ENCODE measurements at regions not wholly inside any gene's neighbourhood (a gene's known extent, or its start where the extent isn't known, plus 50 kb on each side); places are given as distances from the start of the nearest gene placed in this dataset.

- H2BK120ac ChIP-seq (ENCODE audit: low read depth, low read length) = no peak overlapping the region
- H3K27ac ChIP-seq (ENCODE audit: low read length, poor library complexity, severe bottlenecking) = no peak overlapping the region
- no peak overlapping the region for H3K9ac ChIP-seq (ENCODE audit: low read length)
- no peaks in the 10 kb centered on the region for H3K79me1 ChIP-seq (replicated peaks; ENCODE audit: low read length, poor library complexity, severe bottlenecking)
- H4K91ac ChIP-seq (ENCODE audit: low read length) = no peak overlapping the region
- H3K4me1 ChIP-seq (ENCODE audit: control insufficient read depth, insufficient read depth, low read depth, low read length) = peaks cover 3% of the 10 kb centered on the region
- H3K27me3 ChIP-seq (ENCODE audit: control insufficient read depth in 1 of 2, insufficient read depth in 1 of 2, low read length in 2 of 2) = no peaks in the 10 kb centered on the region
- H3K14ac ChIP-seq (ENCODE audit: low read length in 2 of 2) = no peak overlapping the region
- 96% methylated on average over 5 of the region's 6 CpGs for WGBS
- no peaks in the 10 kb centered on the region for H3K9me3 ChIP-seq (ENCODE audit: control insufficient read depth, low read length)
- no peak overlapping the region for H2BK5ac ChIP-seq (ENCODE audit: low read depth, low read length, poor library complexity, severe bottlenecking)
- H4K8ac ChIP-seq (ENCODE audit: low read length) = no peak overlapping the region
- H2AK5ac ChIP-seq (ENCODE audit: low read length, severe bottlenecking) = no peak overlapping the region
- no peak for DNase-seq
- H3K18ac ChIP-seq (ENCODE audit: low read depth in 1 of 2, low read length in 2 of 2) = no peak overlapping the region
- H3K36me3 ChIP-seq (ENCODE audit: control insufficient read depth in 1 of 2, insufficient read depth in 2 of 2, low read depth in 1 of 2, low read length in 2 of 2) = peaks cover 0 to 73% of the 10 kb centered on the region in 2 experiments
- no peak overlapping the region for H2BK12ac ChIP-seq (ENCODE audit: low read length in 2 of 2)
- no peak overlapping the region for H2AFZ ChIP-seq (ENCODE audit: low read depth, low read length)
- H3K23ac ChIP-seq (ENCODE audit: low read length in 2 of 2) = no peak overlapping the region
- H3K4me3 ChIP-seq (ENCODE audit: insufficient read depth in 1 of 2, low read depth in 1 of 2, low read length in 2 of 2) = no peak overlapping the region
- H3K4me2 ChIP-seq (ENCODE audit: low read length, poor library complexity, severe bottlenecking) = no peak overlapping the region
- H2BK15ac ChIP-seq (ENCODE audit: low read depth, poor library complexity, severe bottlenecking) = no peak overlapping the region
- H3K4ac ChIP-seq (ENCODE audit: low read depth in 1 of 2, low read length in 2 of 2) = no peak overlapping the region
Measured at GRCh38 chr14:95426116-95426475, 90.4 kb downstream of the SYNE3 start.

DNA sequence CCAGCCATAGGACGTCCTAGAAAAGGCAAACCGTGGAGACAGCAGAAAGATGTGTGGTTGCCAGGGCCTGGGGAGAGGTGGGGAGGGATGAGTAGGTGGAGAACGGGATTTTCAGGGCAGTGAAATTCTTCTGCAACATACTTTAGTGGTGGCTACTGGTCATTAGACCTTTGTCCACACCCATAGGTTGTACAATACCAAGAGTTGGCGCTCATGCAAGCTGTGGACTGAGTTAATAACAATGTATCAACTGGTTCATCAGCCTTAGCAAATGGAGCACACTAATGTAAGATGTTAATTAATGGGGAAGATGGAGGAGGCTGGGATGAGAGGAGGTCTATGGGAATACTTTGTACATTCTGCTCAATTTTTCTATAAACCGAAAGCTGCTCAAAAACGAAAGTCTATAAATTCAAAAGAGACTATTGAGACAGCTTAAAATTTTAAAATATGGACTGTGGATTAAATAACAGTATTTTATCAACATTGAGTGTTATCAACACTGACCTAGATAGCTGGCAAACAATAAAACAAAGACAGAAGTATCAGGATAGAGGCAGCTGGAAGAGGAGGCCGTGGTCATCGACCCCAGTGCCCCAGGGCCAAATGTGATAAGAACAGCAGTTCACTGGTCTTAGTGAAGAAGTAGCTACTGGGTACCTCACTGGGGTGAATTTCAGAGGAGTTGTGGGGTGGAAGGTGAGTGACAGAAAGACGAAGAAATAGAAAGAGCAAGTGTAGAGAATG, 90.9 kb downstream of the SYNE3 start:
- DNase-seq = no peak
- H4K8ac ChIP-seq (ENCODE audit: low read length) = no peak overlapping the region
- H2BK120ac ChIP-seq (ENCODE audit: low read depth, low read length) = no peak overlapping the region
- no peaks in the 10 kb centered on the region for H3K79me1 ChIP-seq (replicated peaks; ENCODE audit: low read length, poor library complexity, severe bottlenecking)
- H2AK5ac ChIP-seq (ENCODE audit: low read length, severe bottlenecking) = no peak overlapping the region
- no peak overlapping the region for H3K4me2 ChIP-seq (ENCODE audit: low read length, poor library complexity, severe bottlenecking)
- no peak overlapping the region for H3K4ac ChIP-seq (ENCODE audit: low read depth in 1 of 2, low read length in 2 of 2)
- H4K91ac ChIP-seq (ENCODE audit: low read length) = no peak overlapping the region
- 92% methylated on average over 7 of the region's 9 CpGs for WGBS
- H3K23ac ChIP-seq (ENCODE audit: low read length in 2 of 2) = no peak overlapping the region
- H3K36me3 ChIP-seq (ENCODE audit: control insufficient read depth in 1 of 2, insufficient read depth in 2 of 2, low read depth in 1 of 2, low read length in 2 of 2) = peaks cover 0 to 74% of the 10 kb centered on the region in 2 experiments
- H3K27ac ChIP-seq (ENCODE audit: low read length, poor library complexity, severe bottlenecking) = no peak overlapping the region
- H3K9me3 ChIP-seq (ENCODE audit: control insufficient read depth, low read length) = no peaks in the 10 kb centered on the region
- no peak overlapping the region for H3K14ac ChIP-seq (ENCODE audit: low read length in 2 of 2)
- no peak overlapping the region for H3K4me3 ChIP-seq (ENCODE audit: insufficient read depth in 1 of 2, low read depth in 1 of 2, low read length in 2 of 2)
- H2AFZ ChIP-seq (ENCODE audit: low read depth, low read length) = no peak overlapping the region
- no peak overlapping the region for H3K9ac ChIP-seq (ENCODE audit: low read length)
- H3K27me3 ChIP-seq (ENCODE audit: control insufficient read depth in 1 of 2, insufficient read depth in 1 of 2, low read length in 2 of 2) = no peaks in the 10 kb centered on the region
- peaks cover 2% of the 10 kb centered on the region for H3K4me1 ChIP-seq (ENCODE audit: control insufficient read depth, insufficient read depth, low read depth, low read length)
- H2BK12ac ChIP-seq (ENCODE audit: low read length in 2 of 2) = no peak overlapping the region
- no peak overlapping the region for H2BK15ac ChIP-seq (ENCODE audit: low read depth, poor library complexity, severe bottlenecking)
- H2BK5ac ChIP-seq (ENCODE audit: low read depth, low read length, poor library complexity, severe bottlenecking) = no peak overlapping the region
- no peak overlapping the region for H3K18ac ChIP-seq (ENCODE audit: low read depth in 1 of 2, low read length in 2 of 2)

DNA sequence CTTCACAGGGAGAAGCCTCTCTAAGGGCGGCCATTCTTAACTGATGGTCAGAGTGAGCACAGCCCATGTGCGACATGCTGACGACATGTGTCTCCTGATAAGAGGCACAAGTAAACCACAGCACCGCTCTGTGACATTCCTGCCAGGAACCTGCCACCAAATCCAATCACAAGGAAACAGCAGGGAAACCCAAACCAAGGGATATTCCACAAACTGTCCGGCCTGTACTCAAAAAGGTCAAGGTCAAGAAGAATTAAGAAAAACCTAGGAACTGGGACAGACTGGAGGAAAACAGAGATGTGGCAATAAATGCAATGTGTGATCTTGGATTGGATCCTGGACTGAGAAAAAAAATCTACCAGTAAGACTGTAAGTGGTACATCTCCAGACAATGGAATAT, 91.9 kb downstream of the SYNE3 start:
- no peak overlapping the region for H3K14ac ChIP-seq (ENCODE audit: low read length in 2 of 2)
- 91% methylated on average over 5 of the region's 5 CpGs for WGBS
- H2BK12ac ChIP-seq (ENCODE audit: low read length in 2 of 2) = no peak overlapping the region
- H3K9ac ChIP-seq (ENCODE audit: low read length) = no peak overlapping the region
- H2BK5ac ChIP-seq (ENCODE audit: low read depth, low read length, poor library complexity, severe bottlenecking) = no peak overlapping the region
- peaks cover 0 to 75% of the 10 kb centered on the region in 2 experiments for H3K36me3 ChIP-seq (ENCODE audit: control insufficient read depth in 1 of 2, insufficient read depth in 2 of 2, low read depth in 1 of 2, low read length in 2 of 2)
- H3K4me1 ChIP-seq (ENCODE audit: control insufficient read depth, insufficient read depth, low read depth, low read length) = no peaks in the 10 kb centered on the region
- no peaks in the 10 kb centered on the region for H3K9me3 ChIP-seq (ENCODE audit: control insufficient read depth, low read length)
- H3K79me1 ChIP-seq (replicated peaks; ENCODE audit: low read length, poor library complexity, severe bottlenecking) = no peaks in the 10 kb centered on the region
- H3K27ac ChIP-seq (ENCODE audit: low read length, poor library complexity, severe bottlenecking) = no peak overlapping the region
- H4K91ac ChIP-seq (ENCODE audit: low read length) = no peak overlapping the region
- H4K8ac ChIP-seq (ENCODE audit: low read length) = no peak overlapping the region
- no peak overlapping the region for H3K4ac ChIP-seq (ENCODE audit: low read depth in 1 of 2, low read length in 2 of 2)
- H3K23ac ChIP-seq (ENCODE audit: low read length in 2 of 2) = no peak overlapping the region
- no peak overlapping the region for H3K4me3 ChIP-seq (ENCODE audit: insufficient read depth in 1 of 2, low read depth in 1 of 2, low read length in 2 of 2)
- no peak overlapping the region for H3K4me2 ChIP-seq (ENCODE audit: low read length, poor library complexity, severe bottlenecking)
- H2BK15ac ChIP-seq (ENCODE audit: low read depth, poor library complexity, severe bottlenecking) = no peak overlapping the region
- no peak overlapping the region for H2AK5ac ChIP-seq (ENCODE audit: low read length, severe bottlenecking)
- DNase-seq = no peak
- H2AFZ ChIP-seq (ENCODE audit: low read depth, low read length) = no peak overlapping the region
- H3K18ac ChIP-seq (ENCODE audit: low read depth in 1 of 2, low read length in 2 of 2) = no peak overlapping the region
- no peaks in the 10 kb centered on the region for H3K27me3 ChIP-seq (ENCODE audit: control insufficient read depth in 1 of 2, insufficient read depth in 1 of 2, low read length in 2 of 2)
- no peak overlapping the region for H2BK120ac ChIP-seq (ENCODE audit: low read depth, low read length)

DNA sequence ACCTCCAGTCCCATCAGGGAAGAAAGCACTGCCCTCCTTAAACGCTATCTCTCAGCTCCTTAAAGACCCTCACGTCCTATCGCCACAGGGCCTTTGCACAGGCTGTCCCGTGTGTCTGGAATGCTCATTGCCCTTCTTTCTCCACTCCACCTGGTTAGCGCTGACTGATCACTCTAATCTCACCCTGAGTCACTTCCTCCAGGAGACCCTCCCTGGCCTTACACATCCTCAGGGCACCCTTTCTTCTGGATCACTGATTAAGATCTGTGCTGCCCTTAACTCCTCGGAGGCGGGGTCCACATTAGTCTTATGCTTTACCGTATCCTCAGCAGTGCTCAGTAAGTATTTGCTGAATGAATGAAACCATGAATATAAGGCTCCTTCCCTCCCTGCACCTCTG, 94.7 kb downstream of the SYNE3 start:
- no peak for DNase-seq
- Histone ChIP-seq H3K79me1 (replicated peaks; ENCODE audit: low read length, poor library complexity, severe bottlenecking) (no peaks in the 10 kb centered on the region), H3K18ac (ENCODE audit: low read depth in 1 of 2, low read length in 2 of 2) (no peak overlapping the region), H3K9ac (ENCODE audit: low read length) (no peak overlapping the region), H2BK12ac (ENCODE audit: low read length in 2 of 2) (no peak overlapping the region), H4K8ac (ENCODE audit: low read length) (no peak overlapping the region), H3K36me3 (ENCODE audit: control insufficient read depth in 1 of 2, insufficient read depth in 2 of 2, low read depth in 1 of 2, low read length in 2 of 2) (peaks cover 3 to 81% of the 10 kb centered on the region in 2 experiments), H3K23ac (ENCODE audit: low read length in 2 of 2) (no peak overlapping the region), H2BK15ac (ENCODE audit: low read depth, poor library complexity, severe bottlenecking) (no peak overlapping the region), H2BK120ac (ENCODE audit: low read depth, low read length) (no peak overlapping the region), H3K27me3 (ENCODE audit: control insufficient read depth in 1 of 2, insufficient read depth in 1 of 2, low read length in 2 of 2) (no peaks in the 10 kb centered on the region), H3K4me3 (ENCODE audit: insufficient read depth in 1 of 2, low read depth in 1 of 2, low read length in 2 of 2) (no peak overlapping the region), H3K14ac (ENCODE audit: low read length in 2 of 2) (no peak overlapping the region), H3K27ac (ENCODE audit: low read length, poor library complexity, severe bottlenecking) (no peak overlapping the region), H3K4ac (ENCODE audit: low read depth in 1 of 2, low read length in 2 of 2) (no peak overlapping the region), H3K4me1 (ENCODE audit: control insufficient read depth, insufficient read depth, low read depth, low read length) (peaks cover 2% of the 10 kb centered on the region), H2BK5ac (ENCODE audit: low read depth, low read length, poor library complexity, severe bottlenecking) (no peak overlapping the region), H4K91ac (ENCODE audit: low read length) (no peak overlapping the region), H2AK5ac (ENCODE audit: low read length, severe bottlenecking) (no peak overlapping the region), H3K4me2 (ENCODE audit: low read length, poor library complexity, severe bottlenecking) (no peak overlapping the region), H2AFZ (ENCODE audit: low read depth, low read length) (no peak overlapping the region), H3K9me3 (ENCODE audit: control insufficient read depth, low read length) (no peaks in the 10 kb centered on the region)
- 94% methylated on average over 8 of the region's 8 CpGs for whole genome bisulfite sequencing
